ENCODE measurements at regions not wholly inside any gene's neighbourhood (a gene's known extent, or its start where the extent isn't known, plus 50 kb on each side); places are given as distances from the start of the nearest gene placed in this dataset.

- no peak for DNase-seq (ENCODE audit: low read depth)
- TF ChIP-seq CTCF (IDR thresholded peaks at IDR 0.05; ENCODE audit: insufficient read depth, low read depth, low read length, missing control alignments) = no peak
- no peak overlapping the region for H3K4me3 ChIP-seq (ENCODE audit: low read depth, low read length)
These were observed 175.7 kb downstream of the CHRM3 start for GRCh38 chr1:239562095-239562494.

GRCh38 chr1:239563681-239564080 is 177.3 kb downstream of the CHRM3 start:
- no peak overlapping the region for H3K4me3 ChIP-seq (ENCODE audit: low read depth, low read length)
- no peak for TF ChIP-seq CTCF (IDR thresholded peaks at IDR 0.05; ENCODE audit: insufficient read depth, low read depth, low read length, missing control alignments)

DNA sequence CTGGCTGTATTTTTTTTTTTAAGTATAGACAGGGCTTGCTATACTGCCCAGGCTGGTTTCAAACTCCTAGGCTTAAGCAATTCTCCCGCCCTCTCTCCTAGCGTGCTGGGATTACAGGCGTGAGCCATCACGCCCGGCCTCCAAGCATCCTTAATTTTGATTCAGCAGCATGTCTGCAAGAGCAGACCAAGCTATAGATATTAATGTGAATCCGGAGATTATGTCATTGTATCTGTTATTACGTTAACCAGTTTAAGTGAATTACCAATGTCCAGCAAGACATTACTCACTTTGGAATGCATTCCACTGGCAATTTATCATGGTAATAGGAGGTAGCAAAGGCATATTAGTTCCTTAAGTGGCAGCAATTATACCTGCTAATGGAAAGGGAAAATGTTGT is 179.7 kb downstream of the CHRM3 start:
- no peak for DNase-seq (ENCODE audit: low read depth)
- no peak for TF ChIP-seq CTCF (IDR thresholded peaks at IDR 0.05; ENCODE audit: insufficient read depth, low read depth, low read length, missing control alignments)
- no peak overlapping the region for H3K4me3 ChIP-seq (ENCODE audit: low read depth, low read length)

More at GRCh38 chr1:239563681-239564080, 177.3 kb downstream of the CHRM3 start:
- no peak for DNase-seq (ENCODE audit: low read depth)

DNA sequence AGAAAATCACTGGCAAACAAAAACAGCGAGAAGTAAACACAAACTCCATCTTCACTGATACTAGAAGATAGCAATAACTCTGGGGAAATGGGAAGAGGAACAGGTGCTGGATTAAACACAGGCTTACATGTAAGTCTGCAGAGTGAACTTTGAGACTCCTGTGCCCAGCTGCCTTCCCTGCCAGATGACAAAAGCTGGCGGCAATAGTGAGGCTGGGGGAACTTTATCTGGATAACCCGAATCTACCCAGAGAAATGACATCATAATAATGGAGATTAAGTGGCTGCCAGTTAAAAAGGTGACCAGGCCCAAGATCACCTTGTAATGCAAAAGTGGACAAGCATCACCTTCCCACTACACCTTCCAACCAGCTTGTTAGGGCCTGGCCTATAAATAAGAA is 184.5 kb downstream of the CHRM3 start:
- H3K4me3 ChIP-seq (ENCODE audit: low read depth, low read length) = no peak overlapping the region
- no peak for DNase-seq (ENCODE audit: low read depth)
- TF ChIP-seq CTCF (IDR thresholded peaks at IDR 0.05; ENCODE audit: insufficient read depth, low read depth, low read length, missing control alignments) = no peak

GRCh38 chr1:239572183-239572582 is 185.8 kb downstream of the CHRM3 start:
- no peak for DNase-seq (ENCODE audit: low read depth)
- no peak overlapping the region for H3K4me3 ChIP-seq (ENCODE audit: low read depth, low read length)
- no peak for TF ChIP-seq CTCF (IDR thresholded peaks at IDR 0.05; ENCODE audit: insufficient read depth, low read depth, low read length, missing control alignments)

DNA sequence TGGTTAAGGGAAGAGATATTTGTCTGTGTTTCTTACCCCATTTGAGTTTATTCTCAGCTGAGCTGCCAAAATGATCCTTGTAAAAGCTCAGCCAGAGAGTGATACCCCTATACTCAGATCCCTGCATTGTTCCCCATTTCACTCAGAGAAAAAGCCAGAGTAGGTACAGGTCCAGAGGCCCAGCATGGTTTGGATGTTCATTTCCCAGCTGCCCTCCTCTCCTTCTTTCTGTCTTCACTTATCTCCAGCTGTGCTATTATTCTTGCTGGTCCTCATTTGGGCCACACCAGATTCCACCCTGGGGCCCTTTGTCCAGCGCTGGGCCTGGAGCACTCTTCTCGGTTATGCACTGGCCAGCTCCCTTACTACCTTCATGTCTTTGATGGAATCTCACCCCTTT is 187.7 kb downstream of the CHRM3 start:
- H3K4me3 ChIP-seq (ENCODE audit: low read depth, low read length) = no peak overlapping the region
- DNase-seq (ENCODE audit: low read depth) = no peak
- no peak for TF ChIP-seq CTCF (IDR thresholded peaks at IDR 0.05; ENCODE audit: insufficient read depth, low read depth, low read length, missing control alignments)

DNA sequence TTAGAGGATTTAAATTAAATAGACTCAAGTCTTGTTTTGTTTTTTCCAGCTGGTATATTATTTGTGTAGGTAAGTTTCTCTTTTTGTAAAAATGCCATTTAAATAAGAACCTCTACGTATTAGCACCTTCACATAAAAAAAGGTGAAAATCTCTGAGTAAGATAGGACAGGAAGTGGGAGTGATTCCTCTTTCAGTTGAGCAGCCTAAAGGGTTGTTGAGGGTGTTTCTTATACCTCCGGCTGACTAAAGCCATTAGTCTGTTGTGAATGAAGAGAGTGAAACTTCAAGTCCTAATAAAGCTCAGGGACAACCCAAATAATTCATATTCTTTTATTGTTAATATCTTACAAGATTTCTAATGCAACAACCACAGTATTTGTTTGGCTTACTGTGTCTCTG is 188.7 kb downstream of the CHRM3 start:
- DNase-seq (ENCODE audit: low read depth) = no peak
- no peak overlapping the region for H3K4me3 ChIP-seq (ENCODE audit: low read depth, low read length)
- no peak for TF ChIP-seq CTCF (IDR thresholded peaks at IDR 0.05; ENCODE audit: insufficient read depth, low read depth, low read length, missing control alignments)
